ENCODE measurements at regions not wholly inside any gene's neighbourhood (a gene's known extent, or its start where the extent isn't known, plus 50 kb on each side); places are given as distances from the start of the nearest gene placed in this dataset.

DNA sequence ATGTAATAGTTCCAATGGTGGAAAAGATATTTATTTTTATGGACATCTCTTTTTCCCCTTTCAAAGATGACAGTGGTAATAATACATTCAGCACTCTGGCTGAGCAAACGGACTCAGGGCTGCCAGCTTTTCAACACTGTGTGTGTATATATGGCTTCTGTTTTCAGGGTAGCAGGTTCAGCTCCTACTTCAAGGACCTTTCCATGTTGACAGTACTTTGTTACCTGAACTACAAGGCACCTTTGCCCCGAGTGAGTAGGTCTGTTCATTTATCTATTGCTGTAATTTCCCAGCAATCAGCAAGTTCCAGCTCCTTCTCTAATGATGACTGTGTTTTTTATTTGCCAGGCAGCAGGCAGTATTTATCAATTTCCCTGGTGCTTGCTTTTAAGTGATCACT, 387.4 kb upstream of the KIF2A start:
- DNase-seq (ENCODE audit: extremely low spot score), result no peak
- TF ChIP-seq, protein P1, sequence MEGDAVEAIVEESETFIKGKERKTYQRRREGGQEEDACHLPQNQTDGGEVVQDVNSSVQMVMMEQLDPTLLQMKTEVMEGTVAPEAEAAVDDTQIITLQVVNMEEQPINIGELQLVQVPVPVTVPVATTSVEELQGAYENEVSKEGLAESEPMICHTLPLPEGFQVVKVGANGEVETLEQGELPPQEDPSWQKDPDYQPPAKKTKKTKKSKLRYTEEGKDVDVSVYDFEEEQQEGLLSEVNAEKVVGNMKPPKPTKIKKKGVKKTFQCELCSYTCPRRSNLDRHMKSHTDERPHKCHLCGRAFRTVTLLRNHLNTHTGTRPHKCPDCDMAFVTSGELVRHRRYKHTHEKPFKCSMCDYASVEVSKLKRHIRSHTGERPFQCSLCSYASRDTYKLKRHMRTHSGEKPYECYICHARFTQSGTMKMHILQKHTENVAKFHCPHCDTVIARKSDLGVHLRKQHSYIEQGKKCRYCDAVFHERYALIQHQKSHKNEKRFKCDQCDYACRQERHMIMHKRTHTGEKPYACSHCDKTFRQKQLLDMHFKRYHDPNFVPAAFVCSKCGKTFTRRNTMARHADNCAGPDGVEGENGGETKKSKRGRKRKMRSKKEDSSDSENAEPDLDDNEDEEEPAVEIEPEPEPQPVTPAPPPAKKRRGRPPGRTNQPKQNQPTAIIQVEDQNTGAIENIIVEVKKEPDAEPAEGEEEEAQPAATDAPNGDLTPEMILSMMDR (IDR thresholded peaks at IDR 0.05; ENCODE audit: control extremely low read depth, extremely low read depth, low read depth, missing control alignments), result no peak
- ChIA-PET CTCF (no interaction called here), POLR2A (no interaction called here)

DNA sequence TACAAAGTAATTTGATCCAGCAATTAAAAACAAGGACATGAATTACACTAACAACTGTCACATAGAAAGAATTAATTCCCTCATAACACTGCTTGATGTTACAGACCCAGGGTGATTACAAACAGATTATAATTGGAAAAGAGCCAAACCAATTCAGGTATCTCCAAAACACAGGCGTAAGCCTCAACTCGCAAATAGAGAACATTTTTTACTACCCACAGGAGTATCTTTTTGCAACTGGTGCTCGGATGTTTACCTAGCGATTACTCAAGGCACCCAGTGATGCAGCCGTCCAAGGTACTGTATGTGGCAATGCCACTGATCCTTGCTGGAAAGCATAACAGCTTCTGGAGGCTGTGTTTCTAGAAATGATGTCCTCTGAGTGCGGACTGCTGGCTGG, 386.1 kb upstream of the KIF2A start:
- ChIA-PET POLR2A (no interaction called here), CTCF (no interaction called here)
- no peak for DNase-seq (ENCODE audit: extremely low spot score)
- TF ChIP-seq, protein P1 (IDR thresholded peaks at IDR 0.05; ENCODE audit: control extremely low read depth, extremely low read depth, low read depth, missing control alignments), result no peak

DNA sequence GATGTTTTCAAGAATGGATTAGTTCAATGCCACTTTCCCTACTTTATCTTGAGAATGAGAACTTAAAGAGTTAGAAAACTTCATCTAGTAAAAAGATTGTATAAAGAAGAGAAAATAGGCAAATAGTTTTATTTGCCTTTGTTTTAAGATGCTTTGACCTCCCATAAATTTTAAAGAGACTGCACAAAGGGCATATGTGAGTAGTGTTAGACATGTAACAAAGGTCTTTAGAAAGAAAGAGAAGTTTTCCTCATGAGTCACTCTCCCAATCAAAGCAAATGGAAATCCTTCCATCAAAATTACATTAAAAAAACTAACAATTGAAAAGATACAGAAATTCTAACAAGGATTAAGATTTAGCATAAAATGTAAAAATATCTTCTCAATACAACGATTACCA, 381.8 kb upstream of the KIF2A start:
- TF ChIP-seq, protein P1 (IDR thresholded peaks at IDR 0.05; ENCODE audit: control extremely low read depth, extremely low read depth, low read depth, missing control alignments), result no peak
- ChIA-PET CTCF (no interaction called here), POLR2A (no interaction called here)
- DNase-seq (ENCODE audit: extremely low spot score), result no peak

DNA sequence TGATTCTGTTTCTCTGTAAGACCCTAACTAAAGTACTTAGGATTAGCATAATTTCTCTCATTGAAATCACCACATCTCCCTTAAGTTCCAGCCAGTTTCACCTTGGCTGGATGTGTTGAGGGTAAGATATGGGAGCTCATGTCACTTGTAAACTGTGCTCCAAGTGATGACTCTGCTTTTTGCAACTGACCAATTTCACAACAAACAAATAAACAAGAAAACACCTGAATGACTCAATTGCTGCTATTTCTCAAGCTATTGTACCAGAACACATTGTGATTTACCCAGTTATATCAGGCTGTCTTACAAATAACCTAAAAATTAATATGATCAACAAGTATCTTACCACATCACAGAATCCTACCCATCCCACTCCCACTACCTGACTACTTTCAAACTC, 379.1 kb upstream of the KIF2A start:
- DNase-seq (ENCODE audit: extremely low spot score), result no peak
- CTCF ChIA-PET, result no interaction called here
- TF ChIP-seq, protein P1 (IDR thresholded peaks at IDR 0.05; ENCODE audit: control extremely low read depth, extremely low read depth, low read depth, missing control alignments), result no peak
- POLR2A ChIA-PET, result no interaction called here

DNA sequence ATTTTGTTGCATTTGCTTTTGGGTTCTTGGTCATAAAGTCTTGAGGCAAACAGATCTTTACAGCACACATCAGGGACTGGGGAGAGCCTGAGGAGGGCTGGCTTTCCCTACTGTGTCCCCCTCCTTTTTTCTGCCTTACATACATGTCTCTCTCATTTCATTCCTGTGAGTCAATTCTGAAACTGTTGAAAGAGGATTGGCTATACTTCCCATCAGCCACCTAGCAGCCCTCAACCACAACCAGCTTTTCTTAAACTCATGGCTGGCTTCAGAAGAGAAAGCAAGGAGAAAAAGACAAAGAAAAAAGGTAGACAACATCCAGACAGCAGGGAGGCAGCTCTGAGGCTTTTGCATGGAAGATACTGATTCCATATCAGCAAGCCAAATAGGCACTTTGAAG, 374.8 kb upstream of the KIF2A start:
- DNase-seq (ENCODE audit: extremely low spot score), result no peak
- POLR2A ChIA-PET, result no interaction called here
- TF ChIP-seq, protein P1 (IDR thresholded peaks at IDR 0.05; ENCODE audit: control extremely low read depth, extremely low read depth, low read depth, missing control alignments), result no peak
- CTCF ChIA-PET, result no interaction called here

DNA sequence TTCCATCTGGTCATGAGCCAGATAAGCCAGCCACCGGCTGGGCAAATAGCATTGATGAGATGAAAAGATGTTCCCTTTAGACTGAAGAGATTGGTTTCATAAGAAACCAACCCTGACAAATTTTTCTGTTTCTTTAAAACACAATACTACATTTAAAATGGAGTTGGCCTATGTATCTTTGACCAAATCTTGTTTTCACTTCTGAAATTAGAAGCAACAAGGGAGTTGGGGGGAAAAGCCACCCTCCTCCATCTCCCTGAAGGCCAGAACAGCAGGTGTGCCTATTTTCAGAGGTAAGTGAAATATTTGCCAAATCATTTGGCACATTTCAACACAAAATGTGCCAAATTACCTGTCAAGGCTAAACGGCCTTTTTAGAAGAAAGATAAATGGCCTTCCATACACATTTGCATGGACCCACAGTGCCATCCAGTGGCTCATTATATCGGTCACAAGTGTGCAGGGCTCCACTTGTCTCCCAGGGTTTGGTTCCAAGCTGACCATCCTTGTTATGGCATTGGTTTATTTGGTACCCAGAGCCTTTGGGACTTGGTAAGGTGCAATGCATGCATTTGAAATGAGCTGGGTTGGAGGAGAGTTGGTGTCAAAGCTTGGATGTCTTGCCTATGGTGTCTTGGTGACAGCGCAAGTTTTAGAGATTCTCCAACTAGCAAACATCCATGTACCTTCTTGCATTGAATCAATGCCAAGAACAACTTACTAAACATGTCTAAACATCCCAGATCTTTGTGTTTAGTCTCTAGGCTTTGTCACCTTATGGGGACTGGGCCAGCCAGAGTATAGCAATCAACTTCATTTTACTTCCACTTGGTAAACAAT, 372.0 kb upstream of the KIF2A start:
- TF ChIP-seq, protein P1 (IDR thresholded peaks at IDR 0.05; ENCODE audit: control extremely low read depth, extremely low read depth, low read depth, missing control alignments), result peak; percentile 34
- ChIA-PET POLR2A (no interaction called here), CTCF (interaction anchor here (1.0 to 1.1 kb wide), 2 partner anchors 18 to 21 kb away, joined by 3 read pairs; no protein-coding TSS in a partner anchor)
- peak; percentile 26 for DNase-seq (ENCODE audit: extremely low spot score)

Data from GM10248 (cell line).